ENCODE measurements at regions not wholly inside any gene's neighbourhood (a gene's known extent, or its start where the extent isn't known, plus 50 kb on each side); places are given as distances from the start of the nearest gene placed in this dataset.

GRCh38 chr5:125321654-125322053, 575.2 kb upstream of the ZNF608 start:
- TF ChIP-seq CTCF (conservative IDR thresholded peaks at IDR 0.05; ENCODE audit: low read length) (no peak), EZH2phosphoT487 (IDR thresholded peaks at IDR 0.05; ENCODE audit: borderline replicate concordance, low read depth, low read length) (no peak)
